UCSD-AML1 (cell line): ENCODE measurements at regions not wholly inside any gene's neighbourhood (a gene's known extent, or its start where the extent isn't known, plus 50 kb on each side); places are given as distances from the start of the nearest gene placed in this dataset.

ENCODE experiments used
- DNase-seq: peaks from one replicate; lab custom pipeline; 2025; ENCODE audit not compliant: unreplicated experiment; lab: John Stamatoyannopoulos, UW

- DNase-seq = no peak
Measured at GRCh38 chr15:35657679-35658311, 111.8 kb upstream of the DPH6 start.

- no peak for DNase-seq
Measured at GRCh38 chr15:35663956-35664355, 118.0 kb upstream of the DPH6 start.

GRCh38 chr15:35665896-35666536 is 120.1 kb upstream of the DPH6 start:
- DNase-seq = no peak

- DNase-seq = peak; percentile 11
Measured at GRCh38 chr15:35667908-35668307, 121.9 kb upstream of the DPH6 start.

- DNase-seq = no peak
Measured at GRCh38 chr15:35669021-35669420, 123.1 kb upstream of the DPH6 start.

GRCh38 chr15:35669432-35670045 is 123.6 kb upstream of the DPH6 start:
- no peak for DNase-seq

- DNase-seq = no peak
Measured at GRCh38 chr15:35671197-35671596, 125.2 kb upstream of the DPH6 start.

- no peak for DNase-seq
Measured at GRCh38 chr15:35671981-35672380, 126.0 kb upstream of the DPH6 start.

GRCh38 chr15:35673093-35673684 is 127.2 kb upstream of the DPH6 start:
- peak; percentile 48 for DNase-seq

GRCh38 chr15:35674873-35675781 is 129.2 kb upstream of the DPH6 start:
- peak; percentile 13 for DNase-seq

GRCh38 chr15:35678774-35679173 is 132.8 kb upstream of the DPH6 start:
- DNase-seq = no peak

- DNase-seq = no peak
Measured at GRCh38 chr15:35679186-35679585, 133.2 kb upstream of the DPH6 start.

GRCh38 chr15:35680951-35681350 is 135.0 kb upstream of the DPH6 start:
- no peak for DNase-seq

- no peak for DNase-seq
Measured at GRCh38 chr15:35686347-35686746, 140.4 kb upstream of the DPH6 start.

- no peak for DNase-seq
Measured at GRCh38 chr15:35689266-35689665, 143.3 kb upstream of the DPH6 start.

- no peak for DNase-seq
Measured at GRCh38 chr15:35690089-35690488, 144.1 kb upstream of the DPH6 start.

GRCh38 chr15:35690698-35691116 is 144.7 kb upstream of the DPH6 start:
- peak; percentile 13 for DNase-seq

- no peak for DNase-seq
Measured at GRCh38 chr15:35691173-35691761, 145.3 kb upstream of the DPH6 start.

- DNase-seq = no peak
Measured at GRCh38 chr15:35691891-35692867, 146.2 kb upstream of the DPH6 start.
